H1 (cell line): ENCODE measurements at regions not wholly inside any gene's neighbourhood (a gene's known extent, or its start where the extent isn't known, plus 50 kb on each side); places are given as distances from the start of the nearest gene placed in this dataset.

ENCODE experiments used
- CTCF ChIA-PET: fragments of 300-600 bp; sonication (Branson Sonifier 250); formaldehyde crosslinking; loops from one replicate; lab custom pipeline; 2021; ENCODE audit not compliant: partially characterized antibody; lab: Charles Lee
- POLR2A ChIA-PET: fragments of 300-600 bp; sonication (Branson Sonifier 250); formaldehyde crosslinking; loops from one replicate; lab custom pipeline; 2021; ENCODE audit warnings: inconsistent platforms; ENCODE audit not compliant: partially characterized antibody; lab: Charles Lee
- DNase-seq, 2 experiments: peaks; one replicate each; pipeline versions ENCODE4 v3.0.0 to v3.0.0-alpha.2; 2010 to 2022; ENCODE audit warnings: low spot score in 2 of 2, low read depth in 1 of 2, mixed read lengths in 1 of 2
- FAIRE-seq: peaks from 2 replicates; lab custom pipeline; 2011; peaks lifted over from hg19 to GRCh38; lab: Jason Lieb, UNC
- H2AFZ ChIP-seq: 2 replicates; pipeline ENCODE4 v1.8.1; 2012; ENCODE audit warnings: low read length, inconsistent platforms
- H2AK5ac ChIP-seq: 2 replicates; pipeline ENCODE4 v1.6.1; 2013; ENCODE audit warnings: low read depth, low read length
- H2BK120ac ChIP-seq: replicated peaks from 2 replicates; pipeline ENCODE3; 2013; ENCODE audit warnings: low read depth, low read length, inconsistent platforms
- H2BK12ac ChIP-seq: 2 replicates; pipeline ENCODE4 v1.6.1; 2013; ENCODE audit warnings: low read depth, low read length
- H2BK15ac ChIP-seq: 2 replicates; pipeline ENCODE4 v1.6.1; 2013; ENCODE audit warnings: low read length
- H2BK20ac ChIP-seq: 2 replicates; pipeline ENCODE4 v1.6.1; 2013; ENCODE audit warnings: low read length
- H2BK5ac ChIP-seq: 2 replicates; pipeline ENCODE4 v1.6.1; 2013; ENCODE audit warnings: low read depth, low read length
- H3K14ac ChIP-seq: 2 replicates; pipeline ENCODE4 v1.6.1; 2013; ENCODE audit warnings: inconsistent platforms; ENCODE audit not compliant: insufficient read length
- H3K18ac ChIP-seq: 2 replicates; pipeline ENCODE4 v1.6.1; 2013; ENCODE audit warnings: low read length; ENCODE audit errors: extremely low read depth
- H3K23ac ChIP-seq: 2 replicates; pipeline ENCODE4 v1.6.1; 2013; ENCODE audit warnings: inconsistent platforms; ENCODE audit not compliant: insufficient read length
- H3K23me2 ChIP-seq: 2 replicates; pipeline ENCODE4 v1.6.1; 2013; ENCODE audit warnings: low read depth, low read length
- H3K27ac ChIP-seq: 2 replicates; pipeline ENCODE4 v1.6.1; 2011; ENCODE audit warnings: low read depth, low read length, inconsistent platforms
- H3K27me3 ChIP-seq, 4 experiments: replicated peaks in 1 of 4; 1 replicate in 1 of 4; 2 replicates in 3 of 4; pipeline versions ENCODE4 v1.6.1 to v1.8.1; 2011 to 2013; ENCODE audit warnings: low read length in 3 of 4, mild to moderate bottlenecking in 3 of 4, inconsistent platforms in 2 of 4, mixed read lengths in 2 of 4, moderate library complexity in 1 of 4; ENCODE audit not compliant: control insufficient read depth in 3 of 4, insufficient read depth in 3 of 4; ENCODE audit errors: extremely low read depth in 1 of 4
- H3K36me3 ChIP-seq, 4 experiments: 2 replicates each; pipeline versions ENCODE4 v1.6.1 to v1.8.1; 2011 to 2013; ENCODE audit warnings: mild to moderate bottlenecking in 4 of 4, low read length in 3 of 4, moderate library complexity in 2 of 4, control low read depth in 1 of 4, inconsistent platforms in 1 of 4; ENCODE audit not compliant: insufficient read depth in 4 of 4, control insufficient read depth in 2 of 4
- H3K4ac ChIP-seq: replicated peaks from 2 replicates; pipeline ENCODE3; 2013; ENCODE audit warnings: low read length, low read depth, mixed read lengths, inconsistent platforms; ENCODE audit not compliant: insufficient read length
- H3K4me1 ChIP-seq, 4 experiments: replicated peaks in 1 of 4; 1 replicate in 1 of 4; 2 replicates in 3 of 4; pipeline versions ENCODE4 v1.6.1 to v1.8.1; 2011 to 2013; ENCODE audit warnings: low read length in 3 of 4, inconsistent platforms in 2 of 4, mixed read lengths in 1 of 4; ENCODE audit not compliant: insufficient read depth in 4 of 4, control insufficient read depth in 3 of 4
- H3K4me2 ChIP-seq, 2 experiments: 2 replicates each; pipeline versions ENCODE4 v1.6.1 to v1.8.1; 2011 to 2013; ENCODE audit warnings: low read depth in 2 of 2, low read length in 2 of 2, control low read depth in 1 of 2, inconsistent platforms in 1 of 2, mild to moderate bottlenecking in 1 of 2; ENCODE audit not compliant: insufficient read depth in 1 of 2
- H3K4me3 ChIP-seq, 4 experiments: fragments of 200-600, 300-600 bp in 1 of 4; sonication (generic), shearing (Covaris generic), sonication (Bioruptor Twin) in 1 of 4; 2 replicates each; pipeline versions ENCODE4 v1.5.1 to v1.8.1; 2011 to 2016; ENCODE audit warnings: low read length in 4 of 4, low read depth in 3 of 4, control low read depth in 2 of 4, inconsistent platforms in 2 of 4, mild to moderate bottlenecking in 2 of 4, mixed read lengths in 1 of 4, moderate library complexity in 1 of 4; ENCODE audit not compliant: insufficient read depth in 2 of 4; ENCODE audit errors: extremely low read depth in 1 of 4
- H3K56ac ChIP-seq: replicated peaks from 2 replicates; pipeline ENCODE3; 2013; ENCODE audit warnings: low read depth, mild to moderate bottlenecking, mixed read lengths, low read length, inconsistent platforms; ENCODE audit not compliant: insufficient read length
- H3K79me1 ChIP-seq: 2 replicates; pipeline ENCODE4 v1.6.1; 2013; ENCODE audit warnings: low read depth, low read length, control low read depth
- H3K79me2 ChIP-seq, 2 experiments: 2 replicates each; pipeline versions ENCODE4 v1.6.1 to v1.8.1; 2012 to 2013; ENCODE audit warnings: low read length in 2 of 2, mild to moderate bottlenecking in 2 of 2, inconsistent platforms in 1 of 2; ENCODE audit not compliant: insufficient read depth in 2 of 2, control insufficient read depth in 1 of 2
- H3K9ac ChIP-seq, 4 experiments: replicated peaks in 1 of 4; 1 replicate in 1 of 4; 2 replicates in 3 of 4; pipeline versions ENCODE4 v1.6.1 to v1.8.1; 2011 to 2013; ENCODE audit warnings: low read depth in 3 of 4, low read length in 3 of 4, control low read depth in 2 of 4, mild to moderate bottlenecking in 2 of 4, moderate library complexity in 2 of 4, inconsistent platforms in 1 of 4; ENCODE audit errors: extremely low read depth in 1 of 4
- H3K9me3 ChIP-seq, 2 experiments: 2 replicates each; pipeline versions ENCODE4 v1.6.1 to v1.8.1; 2012 to 2013; ENCODE audit warnings: mild to moderate bottlenecking in 2 of 2, moderate library complexity in 2 of 2, control low read depth in 1 of 2, inconsistent platforms in 1 of 2, low read depth in 1 of 2, low read length in 1 of 2, mixed read lengths in 1 of 2; ENCODE audit not compliant: insufficient read depth in 2 of 2
- H4K20me1 ChIP-seq, 2 experiments: replicated peaks in 1 of 2; 2 replicates each; pipeline versions ENCODE3 to v1.8.1; 2011 to 2013; ENCODE audit warnings: inconsistent platforms in 2 of 2, low read length in 2 of 2, mild to moderate bottlenecking in 1 of 2; ENCODE audit not compliant: insufficient read depth in 2 of 2, control insufficient read depth in 1 of 2
- H4K5ac ChIP-seq: 2 replicates; pipeline ENCODE4 v1.6.1; 2013; ENCODE audit warnings: low read length, low read depth, mixed read lengths, inconsistent platforms; ENCODE audit not compliant: insufficient read length
- H4K8ac ChIP-seq: 2 replicates; pipeline ENCODE4 v1.8.0; 2013; ENCODE audit warnings: mild to moderate bottlenecking, moderate library complexity, low read length, inconsistent platforms; ENCODE audit not compliant: insufficient read depth; ENCODE audit errors: extremely low read depth
- H4K91ac ChIP-seq: replicated peaks from 2 replicates; pipeline ENCODE3; 2013; ENCODE audit warnings: low read length, mixed read lengths, inconsistent platforms; ENCODE audit not compliant: insufficient read length
- BACH1 ChIP-seq: IDR thresholded peaks from 2 replicates; pipeline ENCODE4 v1.6.1; 2012; ENCODE audit warnings: low read length, improper control_type of control experiment
- CBX5 ChIP-seq: fragments of 300-800, 300-1000 bp; sonication (generic); IDR thresholded peaks from 2 replicates; pipeline ENCODE4 v1.7.1; 2016; ENCODE audit warnings: antibody characterized with exemption, low read length, low read depth
- CHD2 ChIP-seq: IDR thresholded peaks from 2 replicates; pipeline ENCODE4 v1.6.1; 2012; ENCODE audit warnings: low read length, improper control_type of control experiment
- CREB1 ChIP-seq: IDR thresholded peaks from 2 replicates; pipeline ENCODE4 v1.6.1; 2012; ENCODE audit warnings: inconsistent platforms
- CTBP2 ChIP-seq: IDR thresholded peaks from 2 replicates; pipeline ENCODE4 v1.7.0; 2011; ENCODE audit warnings: borderline replicate concordance, mild to moderate bottlenecking, moderate library complexity, mixed read lengths, low read length; ENCODE audit not compliant: insufficient read depth, insufficient read length
- GTF2F1 ChIP-seq: IDR thresholded peaks from 2 replicates; pipeline ENCODE4 v1.6.1; 2012; ENCODE audit warnings: low read depth, low read length, improper control_type of control experiment, borderline replicate concordance
- POLR2A ChIP-seq, 2 experiments: IDR thresholded peaks; 1 replicate in 1 of 2; 2 replicates in 1 of 2; pipeline ENCODE4 v1.6.1; 2011; ENCODE audit warnings: low read depth in 2 of 2, low read length in 2 of 2, mild to moderate bottlenecking in 2 of 2; ENCODE audit errors: control extremely low read depth in 1 of 2
- SP1 ChIP-seq: IDR thresholded peaks from 2 replicates; pipeline ENCODE4 v1.6.1; 2011; ENCODE audit warnings: low read depth, low read length
- SP4 ChIP-seq: IDR thresholded peaks from 2 replicates; pipeline ENCODE4 v1.6.1; 2012; ENCODE audit warnings: low read length, inconsistent platforms
- TBP ChIP-seq: IDR thresholded peaks from 2 replicates; pipeline ENCODE4 v1.6.1; 2011; ENCODE audit warnings: low read depth, low read length, improper control_type of control experiment
- WGBS, 2 experiments: shearing (Covaris generic) in 1 of 2; methylation state at CpG; one replicate each; pipeline versions ENCODE4 v1.1.6 to v1.1.7; 2013 to 2015; ENCODE audit warnings: low lambda C conversion rate in 2 of 2, mixed read lengths in 2 of 2, inconsistent platforms in 1 of 2, low coverage in 1 of 2, missing lambda C conversion rate in 1 of 2; ENCODE audit not compliant: insufficient replicate concordance in 2 of 2, insufficient coverage in 1 of 2, insufficient read length in 1 of 2; ENCODE audit errors: extremely low coverage in 1 of 2, missing lambda C conversion rate in 1 of 2; 5-methylcytosine and 5-hydroxymethylcytosine counted together

- H2BK120ac ChIP-seq = no peak overlapping the region
- WGBS, 2 experiments = 53% methylated on average over 1 of the region's 1 CpG; no CpG with 5 or more reads in 1 of the 2 experiments
- H3K36me3 ChIP-seq = peaks cover 0 to 10% (median 3%) of the 10 kb centered on the region in 4 experiments; a peak in 3 of 8 replicates
- no peak overlapping the region for H3K14ac ChIP-seq
- H4K8ac ChIP-seq = no peak overlapping the region
- H2AFZ ChIP-seq = no peak overlapping the region
- H2AK5ac ChIP-seq = no peak overlapping the region
- no peak overlapping the region for H3K18ac ChIP-seq
- POLR2A ChIA-PET = no interaction called here
- no peak overlapping the region; a peak in 1 of 8 replicates for H3K4me3 ChIP-seq
- no peak overlapping the region for H3K27ac ChIP-seq
- CTCF ChIA-PET = no interaction called here
- DNase-seq (no peak), FAIRE-seq (peak; percentile 13)
- no peaks in the 10 kb centered on the region for H3K23me2 ChIP-seq
- H3K79me1 ChIP-seq = no peaks in the 10 kb centered on the region
- H3K79me2 ChIP-seq = no peaks in the 10 kb centered on the region
- H3K23ac ChIP-seq = no peak overlapping the region
- H2BK5ac ChIP-seq = no peak overlapping the region
- no peak overlapping the region for H2BK20ac ChIP-seq
- no peak overlapping the region for H4K5ac ChIP-seq
- TF ChIP-seq SP1 = no peak
- TF ChIP-seq CBX5 = no peak
- no peak for TF ChIP-seq CHD2
- TF ChIP-seq BACH1 = no peak
- no peak for TF ChIP-seq POLR2A (IDR thresholded peaks at IDR 0.05; ENCODE audit: control extremely low read depth in 1 of 2, low read depth in 2 of 2, low read length in 2 of 2)
- no peak for TF ChIP-seq CTBP2
- TF ChIP-seq CREB1 = no peak
- TF ChIP-seq GTF2F1 = no peak
- TF ChIP-seq TBP = no peak
- no peak for TF ChIP-seq SP4
- no peak overlapping the region for H2BK12ac ChIP-seq
- no peak overlapping the region for H3K4ac ChIP-seq
- no peak overlapping the region for H4K91ac ChIP-seq
- no peaks in the 10 kb centered on the region for H3K4me1 ChIP-seq
- no peak overlapping the region for H3K4me2 ChIP-seq
- no peak overlapping the region for H3K9ac ChIP-seq
- no peak overlapping the region for H2BK15ac ChIP-seq
- peaks cover 38 to 54% of the 10 kb centered on the region in 2 experiments for H3K9me3 ChIP-seq
- no peaks in the 10 kb centered on the region for H3K27me3 ChIP-seq
- no peaks in the 10 kb centered on the region for H4K20me1 ChIP-seq
- no peak overlapping the region for H3K56ac ChIP-seq
Observed at GRCh38 chr12:71208053-71208685, 50.4 kb upstream of the TSPAN8 start.
